SW 1271 (cell line): ENCODE measurements at regions not wholly inside any gene's neighbourhood (a gene's known extent, or its start where the extent isn't known, plus 50 kb on each side); places are given as distances from the start of the nearest gene placed in this dataset.

ENCODE experiments used
- DNase-seq, 2 experiments: peaks; one replicate each; lab custom pipeline; 2025; lab: John Stamatoyannopoulos, UW

- DNase-seq, result peak; percentile 1 to 20
Measured at GRCh38 chr9:14428781-14429230, 114.9 kb upstream of the NFIB start.

GRCh38 chr9:14427419-14427818, 113.5 kb upstream of the NFIB start:
- no peak for DNase-seq

- DNase-seq, result no peak
Measured at GRCh38 chr9:14424983-14425382, 111.0 kb upstream of the NFIB start.

- no peak for DNase-seq
Measured at GRCh38 chr9:14424289-14424688, 110.3 kb upstream of the NFIB start.

- no peak for DNase-seq
Measured at GRCh38 chr9:14423815-14424261, 109.9 kb upstream of the NFIB start.

GRCh38 chr9:14421291-14421690, 107.3 kb upstream of the NFIB start:
- no peak for DNase-seq

GRCh38 chr9:14418941-14419937, 105.3 kb upstream of the NFIB start:
- DNase-seq, result no peak

GRCh38 chr9:14418301-14418940, 104.5 kb upstream of the NFIB start:
- DNase-seq, result no peak

GRCh38 chr9:14417237-14417636, 103.3 kb upstream of the NFIB start:
- no peak for DNase-seq

- DNase-seq, result no peak
Measured at GRCh38 chr9:14415947-14416346, 102.0 kb upstream of the NFIB start.

- DNase-seq, result no peak
Measured at GRCh38 chr9:14413812-14414211, 99.9 kb upstream of the NFIB start.

GRCh38 chr9:14412775-14413174, 98.8 kb upstream of the NFIB start:
- DNase-seq, result no peak

GRCh38 chr9:14406463-14406862, 92.5 kb upstream of the NFIB start:
- no peak for DNase-seq

- no peak for DNase-seq
Measured at GRCh38 chr9:14405176-14405706, 91.3 kb upstream of the NFIB start.

GRCh38 chr9:14403081-14403480, 89.1 kb upstream of the NFIB start:
- no peak for DNase-seq

GRCh38 chr9:14402583-14402982, 88.6 kb upstream of the NFIB start:
- no peak for DNase-seq

GRCh38 chr9:14401911-14402310, 88.0 kb upstream of the NFIB start:
- no peak for DNase-seq

- DNase-seq, result peak in 1 of 2 experiments; percentile 20
Measured at GRCh38 chr9:14400658-14400995, 86.7 kb upstream of the NFIB start.

GRCh38 chr9:14399756-14400657, 86.1 kb upstream of the NFIB start:
- DNase-seq, result no peak

- no peak for DNase-seq
Measured at GRCh38 chr9:14398473-14398872, 84.5 kb upstream of the NFIB start.

GRCh38 chr9:14396171-14396570, 82.2 kb upstream of the NFIB start:
- no peak for DNase-seq
